Posterior cingulate gyrus (tissue), 11 donors: ENCODE measurements at regions not wholly inside any gene's neighbourhood (a gene's known extent, or its start where the extent isn't known, plus 50 kb on each side); places are given as distances from the start of the nearest gene placed in this dataset.

Experiments used
- DNase-seq, 10 donors: peaks; one replicate each; pipeline versions ENCODE4 v3.0.0 to v3.0.0-alpha.2; 2020 to 2021; ENCODE audit warnings: mixed read lengths in 3 of 10
- intact Hi-C: fragments of 100-400 bp; cut with DNase I; formaldehyde crosslinking; loops from one replicate; pipeline ENCODE4 v1.15.1; 2023

- DNase-seq: no peak
- intact Hi-C loops: no loop called here
Observed at GRCh38 chr9:79813258-79813638, 241.5 kb downstream of the TLE4 start.

GRCh38 chr9:79812507-79813257 is 240.9 kb downstream of the TLE4 start:
- no peak for DNase-seq
- intact Hi-C loops: no loop called here

GRCh38 chr9:79812099-79812498 is 240.3 kb downstream of the TLE4 start:
- intact Hi-C loops: no loop called here

DNA sequence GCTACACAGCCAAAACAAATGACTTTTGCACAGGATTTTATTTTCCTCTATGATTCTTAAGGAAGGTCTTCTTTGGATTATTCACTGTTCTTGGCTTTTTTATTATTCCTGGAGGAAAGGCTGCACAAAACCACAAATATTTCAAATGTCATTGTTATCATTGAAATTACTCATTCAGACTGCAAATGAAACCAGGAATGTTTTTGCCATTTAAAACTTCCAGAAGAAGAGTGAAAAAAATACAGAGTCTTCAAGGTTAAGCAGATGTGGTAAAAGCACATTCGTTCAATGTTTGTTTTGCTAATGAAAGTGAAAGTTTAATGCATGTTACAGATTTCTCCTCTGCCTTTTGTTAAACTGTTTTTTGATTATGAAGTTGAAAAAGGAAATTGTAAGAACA is 238.2 kb downstream of the TLE4 start:
- intact Hi-C loops: no loop called here
- DNase-seq: no peak

More at GRCh38 chr9:79812099-79812498, 240.3 kb downstream of the TLE4 start:
- no peak for DNase-seq

- DNase-seq: no peak
- intact Hi-C loops: no loop called here
Observed at GRCh38 chr9:79809316-79809876, 237.6 kb downstream of the TLE4 start.

DNA sequence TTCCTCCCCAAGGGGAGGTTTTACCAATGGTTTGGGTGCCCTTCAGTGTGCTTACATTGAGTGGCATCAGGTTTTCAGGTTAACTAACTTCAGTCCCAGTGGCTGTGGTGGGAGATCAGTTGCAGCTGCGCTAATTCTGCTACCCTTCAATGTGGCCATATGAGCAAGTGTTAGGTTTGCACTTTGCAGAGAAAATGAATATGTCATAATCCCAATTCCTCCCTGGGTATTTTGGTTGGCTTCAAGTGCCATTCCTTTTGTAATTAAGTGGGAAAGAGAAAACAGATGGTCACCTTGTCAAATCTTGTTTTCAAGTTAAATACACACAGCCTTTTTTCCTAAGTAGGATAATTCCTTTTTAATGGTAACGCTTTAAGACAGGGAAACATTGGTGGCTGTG is 236.2 kb downstream of the TLE4 start:
- no peak for DNase-seq
- intact Hi-C loops: no loop called here

DNA sequence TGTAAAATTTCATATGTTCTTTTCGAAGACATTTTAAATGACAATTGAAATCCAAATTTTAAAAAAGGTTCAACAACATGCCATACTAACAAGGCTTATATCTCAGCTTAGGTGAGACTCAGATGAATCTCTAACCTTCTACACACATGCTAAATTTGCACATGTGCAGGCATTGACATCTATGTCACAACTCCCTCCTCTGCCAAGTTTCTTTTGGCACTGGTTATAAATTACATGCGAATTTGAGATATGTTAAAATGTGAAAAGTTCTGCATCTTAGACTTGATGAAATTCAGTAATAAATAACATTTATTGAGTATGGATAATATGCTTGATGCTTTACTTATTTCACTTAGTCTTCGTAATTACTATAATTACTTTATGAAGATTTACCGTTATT is 234.3 kb downstream of the TLE4 start:
- no peak for DNase-seq
- intact Hi-C loops: no loop called here

GRCh38 chr9:79801459-79801858 is 229.7 kb downstream of the TLE4 start:
- intact Hi-C loops: no loop called here
- DNase-seq: no peak

GRCh38 chr9:79800578-79800977 is 228.8 kb downstream of the TLE4 start:
- intact Hi-C loops: no loop called here
- DNase-seq: no peak

DNA sequence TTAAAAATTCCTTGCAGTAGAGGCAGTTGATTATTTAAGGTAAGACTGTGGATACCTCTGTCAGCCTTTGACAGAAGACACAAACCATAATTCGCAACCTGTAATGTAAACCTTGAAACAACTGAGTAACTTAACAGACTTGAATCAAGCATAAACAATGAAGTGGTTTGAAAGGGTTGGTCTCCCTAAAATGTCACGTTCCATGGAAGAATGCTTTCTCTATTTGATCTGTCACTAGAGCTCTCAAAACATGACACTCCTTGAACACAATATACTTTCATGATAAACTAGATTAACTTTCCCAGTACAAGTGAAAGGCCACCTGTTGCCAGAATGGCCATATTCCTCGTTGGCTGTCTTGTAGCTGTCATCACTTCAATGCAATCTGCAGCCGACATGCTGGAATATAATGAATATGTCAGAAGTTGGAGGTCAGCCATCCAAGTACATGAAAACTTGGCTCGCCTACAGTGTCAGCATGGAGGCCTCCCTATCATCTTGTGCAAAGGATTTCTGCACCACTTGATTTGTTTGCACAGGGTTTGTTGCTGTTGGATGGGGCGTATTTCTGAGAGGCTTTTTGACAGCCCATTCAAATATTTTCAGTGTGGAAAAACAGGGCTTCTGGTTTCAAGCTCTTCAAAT is 228.0 kb downstream of the TLE4 start:
- intact Hi-C loops: no loop called here
- no peak for DNase-seq

- intact Hi-C loops: no loop called here
- DNase-seq: no peak
Observed at GRCh38 chr9:79798450-79798849, 226.7 kb downstream of the TLE4 start.

- DNase-seq: no peak
- intact Hi-C loops: no loop called here
Observed at GRCh38 chr9:79796411-79796810, 224.6 kb downstream of the TLE4 start.

DNA sequence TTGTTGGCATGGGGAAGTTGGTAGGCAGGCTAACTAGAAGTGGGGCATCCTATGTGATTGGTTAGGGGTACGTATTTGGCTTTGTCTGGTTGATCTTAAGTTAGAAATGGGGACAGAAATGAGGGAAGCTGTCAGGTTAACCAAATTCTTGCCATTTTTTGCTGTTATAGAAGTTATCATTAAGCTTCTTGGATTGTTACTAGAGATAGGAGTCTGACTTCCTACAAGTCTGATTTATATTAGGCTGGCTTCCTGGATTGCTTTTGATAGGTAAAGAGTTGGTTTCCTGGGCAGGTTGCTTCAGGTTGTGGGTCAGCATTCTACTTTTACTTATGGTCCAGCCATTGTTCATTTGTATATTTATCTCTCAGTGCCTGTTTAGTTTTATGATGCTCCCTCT is 216.9 kb downstream of the TLE4 start:
- intact Hi-C loops: no loop called here
- DNase-seq: no peak

GRCh38 chr9:79781263-79781662 is 209.5 kb downstream of the TLE4 start:
- intact Hi-C loops: no loop called here
- DNase-seq: no peak

DNA sequence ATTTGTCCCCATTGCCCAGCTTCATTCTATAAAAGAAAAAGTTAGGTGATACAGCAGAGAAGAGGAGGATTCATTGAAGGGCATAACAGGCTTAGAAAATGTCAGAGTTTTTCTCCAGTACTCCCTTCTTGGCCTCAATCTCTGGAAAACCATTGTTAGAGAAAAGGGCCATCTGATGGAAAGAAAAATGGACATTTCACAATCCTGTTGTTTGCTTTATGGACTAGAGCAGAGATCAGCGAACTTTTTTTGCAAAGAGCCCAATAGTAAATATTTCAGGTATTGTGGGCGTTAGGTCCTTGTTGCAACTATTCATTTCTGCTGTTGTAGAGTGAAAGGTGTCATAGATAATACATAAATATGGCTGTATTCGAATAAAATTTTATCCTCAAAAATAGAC is 208.8 kb downstream of the TLE4 start:
- no peak for DNase-seq

DNA sequence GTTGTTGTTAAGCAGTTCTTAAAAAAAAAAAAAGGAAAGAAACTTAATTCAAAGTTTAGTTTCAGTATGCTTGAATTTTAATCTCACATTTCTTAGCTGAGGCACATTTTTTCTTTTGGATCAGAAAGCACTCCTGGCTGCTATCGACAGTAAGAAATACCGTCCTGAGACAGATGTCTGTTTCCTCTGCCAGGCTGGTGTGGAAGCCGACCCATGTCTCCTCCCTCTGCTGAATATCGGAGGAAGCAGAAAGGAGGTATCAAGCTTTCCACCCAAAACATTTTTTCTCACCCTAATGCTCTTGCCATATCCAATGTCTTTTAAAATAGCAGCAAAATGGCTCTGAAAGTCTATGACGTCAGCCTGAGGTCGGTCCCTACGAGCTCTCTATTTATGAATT is 208.1 kb downstream of the TLE4 start:
- intact Hi-C loops: no loop called here
- DNase-seq: no peak

More for the DNA sequence above, 208.8 kb downstream of the TLE4 start:
- intact Hi-C loops: no loop called here

DNA sequence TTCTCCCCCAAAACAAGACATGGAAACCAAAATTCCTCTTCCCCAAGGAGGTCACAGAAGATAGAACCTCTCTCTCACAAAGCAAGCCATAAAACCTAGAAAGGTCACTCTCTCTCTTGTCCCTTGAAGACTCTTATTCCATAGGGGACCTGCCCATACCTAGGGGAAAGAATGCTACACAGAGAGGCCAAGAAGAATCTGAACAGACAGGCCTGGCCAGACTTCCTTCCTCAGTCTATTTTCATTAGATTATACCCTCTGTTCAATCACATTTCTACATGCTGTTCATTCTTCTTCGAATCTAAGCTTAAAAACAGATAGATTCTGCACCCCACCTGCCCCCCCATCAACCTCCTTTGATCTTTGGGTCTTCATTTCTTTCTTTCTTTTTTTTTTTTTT is 206.8 kb downstream of the TLE4 start:
- intact Hi-C loops: no loop called here

DNA sequence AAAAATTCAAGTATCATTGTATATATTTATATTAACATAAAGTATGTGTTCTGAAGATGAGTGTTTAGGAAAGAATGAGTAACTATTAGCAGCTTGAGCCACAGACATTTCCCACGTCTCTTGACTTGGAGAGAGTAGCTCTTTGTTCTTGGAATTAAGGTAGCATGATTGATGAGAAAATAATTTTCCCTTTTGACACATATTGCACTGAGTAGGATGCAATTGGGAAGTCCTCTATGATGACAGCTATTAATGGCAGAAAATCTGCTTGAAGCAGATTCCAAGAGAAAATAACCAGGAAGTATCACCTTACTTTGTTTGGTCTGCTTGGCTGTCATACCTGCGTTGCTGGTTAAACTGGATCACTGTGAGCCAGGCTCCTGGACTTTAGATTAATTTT is 204.8 kb downstream of the TLE4 start:
- intact Hi-C loops: no loop called here
- no peak for DNase-seq

More for the DNA sequence above, 206.8 kb downstream of the TLE4 start:
- DNase-seq: no peak
